ENCODE measurements at regions not wholly inside any gene's neighbourhood (a gene's known extent, or its start where the extent isn't known, plus 50 kb on each side); places are given as distances from the start of the nearest gene placed in this dataset.

GRCh38 chr12:126312457-126312856 lies 1247.2 kb downstream of the AACS start:
- Histone ChIP-seq H3K23ac (ENCODE audit: insufficient read length) (no peak overlapping the region), H2AK5ac (ENCODE audit: low read depth, low read length) (no peak overlapping the region), H2BK20ac (ENCODE audit: low read length) (no peak overlapping the region), H3K4me3 (ENCODE audit: extremely low read depth in 1 of 4, insufficient read depth in 2 of 4, low read depth in 3 of 4, low read length in 4 of 4) (no peak overlapping the region), H2BK15ac (ENCODE audit: low read length) (no peak overlapping the region), H3K18ac (ENCODE audit: extremely low read depth, low read length) (no peak overlapping the region), H4K91ac (replicated peaks; ENCODE audit: insufficient read length, low read length) (no peak overlapping the region), H3K9me3 (ENCODE audit: insufficient read depth in 2 of 2, low read depth in 1 of 2, low read length in 1 of 2) (no peaks in the 10 kb centered on the region), H4K8ac (ENCODE audit: extremely low read depth, insufficient read depth, low read length) (no peak overlapping the region), H3K9ac (replicated peaks in 1 of 4; ENCODE audit: extremely low read depth in 1 of 4, low read depth in 3 of 4, low read length in 3 of 4) (no peak overlapping the region), H2BK5ac (ENCODE audit: low read depth, low read length) (no peak overlapping the region), H3K4me1 (replicated peaks in 1 of 4; ENCODE audit: control insufficient read depth in 3 of 4, insufficient read depth in 4 of 4, low read length in 3 of 4) (no peaks in the 10 kb centered on the region), H3K4me2 (ENCODE audit: insufficient read depth in 1 of 2, low read depth in 2 of 2, low read length in 2 of 2) (no peak overlapping the region), H4K5ac (ENCODE audit: insufficient read length, low read depth, low read length) (no peak overlapping the region), H4K20me1 (replicated peaks in 1 of 2; ENCODE audit: control insufficient read depth in 1 of 2, insufficient read depth in 2 of 2, low read length in 2 of 2) (no peaks in the 10 kb centered on the region), H3K14ac (ENCODE audit: insufficient read length) (no peak overlapping the region), H3K56ac (replicated peaks; ENCODE audit: insufficient read length, low read depth, low read length) (no peak overlapping the region), H2BK12ac (ENCODE audit: low read depth, low read length) (no peak overlapping the region), H3K36me3 (ENCODE audit: control insufficient read depth in 2 of 4, insufficient read depth in 4 of 4, low read length in 3 of 4) (no peaks in the 10 kb centered on the region), H3K4ac (replicated peaks; ENCODE audit: insufficient read length, low read depth, low read length) (no peak overlapping the region), H3K27me3 (replicated peaks in 1 of 4; ENCODE audit: control insufficient read depth in 3 of 4, extremely low read depth in 1 of 4, insufficient read depth in 3 of 4, low read length in 3 of 4) (no peaks in the 10 kb centered on the region), H3K23me2 (ENCODE audit: low read depth, low read length) (no peaks in the 10 kb centered on the region), H3K79me1 (ENCODE audit: low read depth, low read length) (no peaks in the 10 kb centered on the region), H2BK120ac (replicated peaks; ENCODE audit: low read depth, low read length) (no peak overlapping the region), H3K27ac (ENCODE audit: low read depth, low read length) (no peak overlapping the region), H2AFZ (ENCODE audit: low read length) (no peak overlapping the region), H3K79me2 (ENCODE audit: control insufficient read depth in 1 of 2, insufficient read depth in 2 of 2, low read length in 2 of 2) (no peaks in the 10 kb centered on the region)
- 67% methylated on average over 3 of the region's 3 CpGs; no CpG with 5 or more reads in 1 of the 2 experiments for WGBS, 2 experiments (ENCODE audit: extremely low coverage in 1 of 2, insufficient coverage in 1 of 2, insufficient read length in 1 of 2, insufficient replicate concordance in 2 of 2, low coverage in 1 of 2, low lambda C conversion rate in 2 of 2, missing lambda C conversion rate in 1 of 2)
- CTCF ChIA-PET (ENCODE audit: partially characterized antibody) = interaction anchor here (0.7 to 1.0 kb wide), 2 partner anchors 15 to 692 kb away, joined by 3 to 4 read pairs; no protein-coding TSS in a partner anchor
- DNase-seq (ENCODE audit: low read depth in 1 of 2, low spot score in 2 of 2) (no peak), FAIRE-seq (no peak)
- POLR2A ChIA-PET (ENCODE audit: partially characterized antibody) = no interaction called here
- no peak for TF ChIP-seq TCF12 (IDR thresholded peaks at IDR 0.05; ENCODE audit: low read depth, low read length)
- no peak for TF ChIP-seq KDM1A (IDR thresholded peaks at IDR 0.05; ENCODE audit: borderline replicate concordance, low read length)
- no peak for TF ChIP-seq MAFK (IDR thresholded peaks at IDR 0.05; ENCODE audit: low read depth, low read length)
- no peak for TF ChIP-seq POLR2A (IDR thresholded peaks at IDR 0.05; ENCODE audit: control extremely low read depth in 1 of 2, low read depth in 2 of 2, low read length in 2 of 2)
- no peak for TF ChIP-seq SP4 (IDR thresholded peaks at IDR 0.05; ENCODE audit: low read length)
- TF ChIP-seq TAF7 (optimal IDR thresholded peaks at IDR 0.05; ENCODE audit: borderline replicate concordance, low read depth, low read length) = no peak
- no peak for TF ChIP-seq BCL11A (IDR thresholded peaks at IDR 0.05; ENCODE audit: low read depth in 2 of 2, low read length in 2 of 2)
- TF ChIP-seq RXRA (IDR thresholded peaks at IDR 0.05; ENCODE audit: insufficient read depth, low read depth, low read length) = no peak
- no peak for TF ChIP-seq SP2 (IDR thresholded peaks at IDR 0.05; ENCODE audit: low read length)
- no peak for TF ChIP-seq RAD21 (IDR thresholded peaks at IDR 0.05 in 1 of 2, conservative IDR thresholded peaks at IDR 0.05 in 1 of 2; ENCODE audit: low read depth in 2 of 2, low read length in 2 of 2)
- TF ChIP-seq SIX5 (IDR thresholded peaks at IDR 0.05; ENCODE audit: low read depth, low read length) = no peak
- no peak for TF ChIP-seq SUZ12 (IDR thresholded peaks at IDR 0.05; ENCODE audit: low read length)
- TF ChIP-seq CTCF (IDR thresholded peaks at IDR 0.05; ENCODE audit: control extremely low read depth in 1 of 3, insufficient read depth in 1 of 3, low read depth in 1 of 3, low read length in 3 of 3) = no peak
